Endothelial cell of umbilical vein (primary cell): ENCODE measurements at regions not wholly inside any gene's neighbourhood (a gene's known extent, or its start where the extent isn't known, plus 50 kb on each side); places are given as distances from the start of the nearest gene placed in this dataset.
A peak's percentile ranks its signal among the peaks of the same experiment; 100 is the strongest.

ENCODE experiments used
- CTCF ChIP-seq, 2 donors: IDR thresholded peaks; 1 replicate in 1 of 2; 2 replicates in 1 of 2; pipeline ENCODE4 v1.5.1; 2011; ENCODE audit warnings: low read length in 2 of 2, mild to moderate bottlenecking in 2 of 2, moderate library complexity in 2 of 2, control low read depth in 1 of 2, inconsistent platforms in 1 of 2, low read depth in 1 of 2; ENCODE audit not compliant: insufficient read depth in 1 of 2; ENCODE audit errors: extremely low read depth in 1 of 2
- EZH2 ChIP-seq: IDR thresholded peaks from 2 replicates; pipeline ENCODE4 v1.6.1; 2012; ENCODE audit warnings: borderline replicate concordance, low read depth, mild to moderate bottlenecking, moderate library complexity, low read length, inconsistent platforms; ENCODE audit not compliant: severe bottlenecking
- FOS ChIP-seq: IDR thresholded peaks from 2 replicates; pipeline ENCODE4 v1.6.1; 2011; ENCODE audit warnings: mild to moderate bottlenecking, low read length, moderate library complexity, borderline replicate concordance; ENCODE audit not compliant: insufficient read depth
- GATA2 ChIP-seq: IDR thresholded peaks from 2 replicates; pipeline ENCODE4 v1.7.0; 2011; ENCODE audit warnings: low read depth, mild to moderate bottlenecking, moderate library complexity, mixed read lengths, low read length; ENCODE audit not compliant: insufficient read length, insufficient read depth
- JUN ChIP-seq: IDR thresholded peaks from 2 replicates; pipeline ENCODE4 v1.6.1; 2011; ENCODE audit warnings: borderline replicate concordance, low read depth; ENCODE audit not compliant: insufficient read length, insufficient read depth
- MAX ChIP-seq: IDR thresholded peaks from 2 replicates; pipeline ENCODE4 v1.6.1; 2011; ENCODE audit not compliant: insufficient read depth, insufficient read length
- POLR2A ChIP-seq: IDR thresholded peaks from 2 replicates; pipeline ENCODE4 v1.6.1; 2012; ENCODE audit warnings: low read depth, mild to moderate bottlenecking, control low read depth, low read length
- POLR2AphosphoS5 ChIP-seq: IDR thresholded peaks from 2 replicates; pipeline ENCODE4 v1.6.1; 2012; ENCODE audit warnings: low read depth, mild to moderate bottlenecking, control low read depth, low read length, moderate library complexity; ENCODE audit not compliant: insufficient read depth

- TF ChIP-seq CTCF (IDR thresholded peaks at IDR 0.05; ENCODE audit: extremely low read depth in 1 of 2, insufficient read depth in 1 of 2, low read depth in 1 of 2, low read length in 2 of 2) (peak; percentile 90 to 93), POLR2A (no peak), POLR2AphosphoS5 (no peak), EZH2 (no peak), GATA2 (no peak), FOS (no peak), JUN (no peak), MAX (no peak)
Observed at GRCh38 chr7:112869111-112869774, 79.0 kb upstream of the TMEM168 start.
